C4-2B (cell line): ENCODE measurements at regions not wholly inside any gene's neighbourhood (a gene's known extent, or its start where the extent isn't known, plus 50 kb on each side); places are given as distances from the start of the nearest gene placed in this dataset.

ENCODE experiments used
- ZFX ChIP-seq: fragments of 450-650 bp; IDR thresholded peaks from 2 replicates; pipeline ENCODE4 v1.6.1; 2017
- TF ChIP-seq, protein P1 (sequence below): fragments of 450-650 bp; conservative IDR thresholded peaks from 2 replicates; pipeline ENCODE4 v1.5.1; 2017; ENCODE audit warnings: mild to moderate bottlenecking

DNA sequence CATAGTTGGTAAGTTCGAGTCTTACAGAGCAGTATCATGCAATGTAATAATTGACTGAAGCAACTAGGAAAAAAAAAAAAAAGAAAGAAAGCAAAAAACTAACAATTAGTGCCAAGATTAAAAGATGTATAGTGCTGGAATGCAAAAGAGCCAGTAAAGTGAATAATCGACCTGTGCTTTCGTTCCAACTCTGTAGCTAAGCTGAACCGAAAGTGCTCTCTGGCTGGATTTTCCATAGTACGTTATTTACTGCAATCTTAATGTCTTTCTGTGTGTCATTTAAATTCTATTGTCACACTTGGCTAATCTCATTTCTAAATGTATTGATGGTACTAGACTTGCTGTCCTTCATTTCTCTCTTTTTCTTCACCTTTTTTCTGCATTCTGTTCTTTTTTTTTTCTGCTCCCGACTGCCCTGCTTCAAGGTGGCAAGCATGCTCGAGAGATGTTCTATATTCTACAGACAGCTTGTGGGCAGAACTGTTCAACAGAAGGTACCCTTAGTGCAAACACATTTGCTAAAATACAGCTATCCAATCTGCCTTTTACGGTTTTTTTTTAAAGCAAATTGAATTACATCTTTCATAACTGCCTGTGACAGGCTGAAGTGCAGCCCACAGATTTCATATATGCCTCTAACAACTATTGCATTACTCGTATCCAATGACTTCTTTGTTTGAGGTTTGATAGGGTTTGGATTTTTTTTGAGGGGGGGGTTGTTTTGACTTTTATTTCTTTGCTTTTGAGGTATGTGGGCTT lies 204.2 kb upstream of the MTNR1B start:
- TF ChIP-seq, protein P1, sequence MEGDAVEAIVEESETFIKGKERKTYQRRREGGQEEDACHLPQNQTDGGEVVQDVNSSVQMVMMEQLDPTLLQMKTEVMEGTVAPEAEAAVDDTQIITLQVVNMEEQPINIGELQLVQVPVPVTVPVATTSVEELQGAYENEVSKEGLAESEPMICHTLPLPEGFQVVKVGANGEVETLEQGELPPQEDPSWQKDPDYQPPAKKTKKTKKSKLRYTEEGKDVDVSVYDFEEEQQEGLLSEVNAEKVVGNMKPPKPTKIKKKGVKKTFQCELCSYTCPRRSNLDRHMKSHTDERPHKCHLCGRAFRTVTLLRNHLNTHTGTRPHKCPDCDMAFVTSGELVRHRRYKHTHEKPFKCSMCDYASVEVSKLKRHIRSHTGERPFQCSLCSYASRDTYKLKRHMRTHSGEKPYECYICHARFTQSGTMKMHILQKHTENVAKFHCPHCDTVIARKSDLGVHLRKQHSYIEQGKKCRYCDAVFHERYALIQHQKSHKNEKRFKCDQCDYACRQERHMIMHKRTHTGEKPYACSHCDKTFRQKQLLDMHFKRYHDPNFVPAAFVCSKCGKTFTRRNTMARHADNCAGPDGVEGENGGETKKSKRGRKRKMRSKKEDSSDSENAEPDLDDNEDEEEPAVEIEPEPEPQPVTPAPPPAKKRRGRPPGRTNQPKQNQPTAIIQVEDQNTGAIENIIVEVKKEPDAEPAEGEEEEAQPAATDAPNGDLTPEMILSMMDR = no peak
- no peak for TF ChIP-seq ZFX
